GM21529 (cell line): ENCODE measurements at regions not wholly inside any gene's neighbourhood (a gene's known extent, or its start where the extent isn't known, plus 50 kb on each side); places are given as distances from the start of the nearest gene placed in this dataset.

Experiments used
- ATAC-seq: cut with Tn5 transposase; IDR thresholded peaks from one replicate; pipeline ENCODE4 v1.9.1; 2021; ENCODE audit not compliant: unreplicated experiment

- ATAC-seq = no peak
Observed at GRCh38 chrX:45894864-45895645, 650.2 kb downstream of the ZNF674 start.

- no peak for ATAC-seq
Observed at GRCh38 chrX:45889471-45889870, 655.8 kb downstream of the ZNF674 start.

- ATAC-seq = no peak
Observed at GRCh38 chrX:45888518-45888917, 656.7 kb downstream of the ZNF674 start.

GRCh38 chrX:45885931-45886330 lies 659.3 kb downstream of the ZNF674 start:
- no peak for ATAC-seq

GRCh38 chrX:45879512-45879911 lies 665.7 kb downstream of the ZNF674 start:
- ATAC-seq = no peak

- no peak for ATAC-seq
Observed at GRCh38 chrX:45876206-45876605, 669.0 kb downstream of the ZNF674 start.

- ATAC-seq = no peak
Observed at GRCh38 chrX:45873781-45874180, 671.4 kb downstream of the ZNF674 start.

- ATAC-seq = no peak
Observed at GRCh38 chrX:45872480-45872879, 671.8 kb upstream of the DIPK2B start.

GRCh38 chrX:45868425-45868824 lies 667.7 kb upstream of the DIPK2B start:
- no peak for ATAC-seq

GRCh38 chrX:45862801-45863200 lies 662.1 kb upstream of the DIPK2B start:
- ATAC-seq = no peak

GRCh38 chrX:45860450-45860849 lies 659.8 kb upstream of the DIPK2B start:
- no peak for ATAC-seq

GRCh38 chrX:45859407-45859806 lies 658.7 kb upstream of the DIPK2B start:
- ATAC-seq = no peak

GRCh38 chrX:45852884-45853283 lies 652.2 kb upstream of the DIPK2B start:
- ATAC-seq = no peak

- no peak for ATAC-seq
Observed at GRCh38 chrX:45851434-45851991, 650.8 kb upstream of the DIPK2B start.

- no peak for ATAC-seq
Observed at GRCh38 chrX:45850775-45851433, 650.2 kb upstream of the DIPK2B start.

- ATAC-seq = no peak
Observed at GRCh38 chrX:45850197-45850774, 649.6 kb upstream of the DIPK2B start.

- ATAC-seq = no peak
Observed at GRCh38 chrX:45849261-45849862, 648.7 kb upstream of the DIPK2B start.

- no peak for ATAC-seq
Observed at GRCh38 chrX:45847961-45848360, 647.3 kb upstream of the DIPK2B start.

GRCh38 chrX:45846328-45846727 lies 645.7 kb upstream of the DIPK2B start:
- ATAC-seq = no peak

GRCh38 chrX:45845142-45845541 lies 644.5 kb upstream of the DIPK2B start:
- no peak for ATAC-seq

- ATAC-seq = no peak
Observed at GRCh38 chrX:45843518-45843917, 642.8 kb upstream of the DIPK2B start.

- no peak for ATAC-seq
Observed at GRCh38 chrX:45842926-45843315, 642.2 kb upstream of the DIPK2B start.
